Pancreas (tissue), 10 donors: ENCODE measurements at regions not wholly inside any gene's neighbourhood (a gene's known extent, or its start where the extent isn't known, plus 50 kb on each side); places are given as distances from the start of the nearest gene placed in this dataset.

Experiments used
- ATAC-seq, 4 donors: fragments of 200-7000 bp; cut with Tn5 transposase; one replicate each; pipeline versions ENCODE4 v1.8.0 to v1.9.1; 2020; ENCODE audit warnings: mild to moderate bottlenecking in 4 of 4, moderate library complexity in 4 of 4
- DNase-seq, 6 donors: peaks; one replicate each; pipeline ENCODE4 v3.0.0-alpha.2; 2020
- FAIRE-seq: peaks from 2 replicates; lab custom pipeline; 2012; peaks lifted over from hg19 to GRCh38; lab: Jason Lieb, UNC
- H3K27ac ChIP-seq, 4 donors: fragments of 200-600 bp; sonication (generic); 1 replicate in 3 of 4; 2 replicates in 1 of 4; pipeline versions ENCODE4 v1.5.0 to v1.8.0; 2020
- H3K27me3 ChIP-seq, 4 donors: fragments of 200-600 bp; one replicate each; pipeline ENCODE4 v1.8.0; 2021
- H3K36me3 ChIP-seq, 3 donors: fragments of 200-600 bp; sonication (generic) in 1 of 3; one replicate each; pipeline versions ENCODE4 v1.5.0 to v1.8.0; 2020 to 2021
- H3K4me1 ChIP-seq, 3 donors: fragments of 200-600 bp; one replicate each; pipeline ENCODE4 v1.8.0; 2021
- H3K4me3 ChIP-seq, 4 donors: fragments of 200-600 bp; sonication (generic) in 2 of 4; one replicate each; pipeline versions ENCODE4 v1.5.0 to v1.8.0; 2020 to 2021
- H3K9me3 ChIP-seq, 4 donors: fragments of 200-600 bp; one replicate each; pipeline ENCODE4 v1.8.0; 2021
- CTCF ChIP-seq, 4 donors: fragments of 200-600 bp; sonication (generic) in 3 of 4; IDR thresholded peaks; one replicate each; pipeline versions ENCODE4 v1.5.0 to v1.8.0; 2021; ENCODE audit warnings: antibody characterized with exemption in 4 of 4
- WGBS, 2 donors: extraction: QIAGEN DNeasy Blood & Tissue Kit; methylation state at CpG; one replicate each; pipeline ENCODE4 v1.1.7; 2013; 5-methylcytosine and 5-hydroxymethylcytosine counted together
- intact Hi-C, 3 donors: fragments of 100-400 bp; cut with DNase I; formaldehyde crosslinking; loops; one replicate each; pipeline versions ENCODE4 v1.11.1 to v1.14.2; 2022
- donor health status: healthy with polysubstance abuse.
- donor health status: DM: no; HTN: no; CAD: no; lungs with moderate emphysema.
- donor health status: DM: no; HTN: no; CAD: no.
- donor health status: control.
- donor health status: control.
- donor health status: Bipolar disorder and iron deficiency.
- donor health status: DM: yes; HTN: yes; CAD: no.
- donor health status: DM: no; HTN: no; CAD: no.
- donor health status: DM: no; HTN: no; CAD: no.
- donor health status: DM: yes; HTN: yes; CAD: no.

- ATAC-seq (no peak), DNase-seq (no peak), FAIRE-seq (no peak)
- no peaks in the 10 kb centered on the region for H3K36me3 ChIP-seq
- H3K4me1 ChIP-seq = no peaks in the 10 kb centered on the region
- H3K27me3 ChIP-seq = no peaks in the 10 kb centered on the region
- H3K4me3 ChIP-seq = no peak overlapping the region
- 68 to 76% methylated on average over 1 of the region's 1 CpG for WGBS, 2 donors
- intact Hi-C loops = no loop called here
- H3K9me3 ChIP-seq = no peaks in the 10 kb centered on the region
- TF ChIP-seq CTCF (IDR thresholded peaks at IDR 0.05) = no peak
- H3K27ac ChIP-seq = no peak overlapping the region
Measured at GRCh38 chr3:105166893-105167292, 199.8 kb upstream of the ALCAM start.

GRCh38 chr3:105170423-105170822, 196.3 kb upstream of the ALCAM start:
- no peaks in the 10 kb centered on the region for H3K27me3 ChIP-seq
- TF ChIP-seq CTCF (IDR thresholded peaks at IDR 0.05) = no peak
- ATAC-seq = no peak

DNA sequence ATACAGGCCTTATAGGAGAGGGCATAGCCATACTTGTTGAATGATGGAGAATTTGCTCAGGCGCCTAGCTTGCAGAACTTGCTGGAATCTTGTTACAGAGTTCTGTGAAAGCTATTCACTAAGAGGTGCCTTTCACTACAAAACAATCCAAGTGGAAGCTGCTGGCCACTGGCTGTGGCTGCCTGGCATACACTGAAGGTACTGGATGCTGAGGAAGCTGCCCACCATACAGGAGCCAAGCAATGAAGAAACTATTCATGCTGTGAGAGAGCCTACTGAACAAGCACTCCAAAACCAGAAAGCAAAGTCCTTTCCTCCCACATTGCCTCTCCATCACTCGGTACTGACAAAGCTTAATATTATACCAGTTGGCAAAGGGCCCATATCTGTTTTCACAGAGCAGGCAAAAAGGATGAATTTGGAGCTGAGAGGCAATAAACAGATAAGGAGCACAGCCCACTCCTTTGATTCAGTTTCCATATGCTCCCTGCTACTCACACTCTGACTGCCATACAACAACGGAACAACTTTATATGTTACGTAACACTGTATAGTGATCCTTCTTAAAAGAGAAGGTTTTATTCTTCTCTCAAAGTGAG, 192.6 kb upstream of the ALCAM start:
- WGBS, 2 donors = 75 to 82% methylated on average over 4 of the region's 4 CpGs
- no peak for ATAC-seq
- Histone ChIP-seq H3K4me1 (no peaks in the 10 kb centered on the region), H3K27me3 (no peaks in the 10 kb centered on the region), H3K4me3 (no peak overlapping the region), H3K36me3 (no peaks in the 10 kb centered on the region), H3K27ac (no peak overlapping the region), H3K9me3 (no peaks in the 10 kb centered on the region)
- intact Hi-C loops = no loop called here
- no peak for DNase-seq
- TF ChIP-seq CTCF (IDR thresholded peaks at IDR 0.05) = no peak
- no peak for FAIRE-seq

More at GRCh38 chr3:105170423-105170822, 196.3 kb upstream of the ALCAM start:
- no peaks in the 10 kb centered on the region for H3K4me1 ChIP-seq
- H3K36me3 ChIP-seq = no peaks in the 10 kb centered on the region
- H3K27ac ChIP-seq = no peak overlapping the region
- FAIRE-seq (no peak), DNase-seq (no peak)
- intact Hi-C loops = no loop called here
- H3K4me3 ChIP-seq = no peak overlapping the region
- H3K9me3 ChIP-seq = no peaks in the 10 kb centered on the region

DNA sequence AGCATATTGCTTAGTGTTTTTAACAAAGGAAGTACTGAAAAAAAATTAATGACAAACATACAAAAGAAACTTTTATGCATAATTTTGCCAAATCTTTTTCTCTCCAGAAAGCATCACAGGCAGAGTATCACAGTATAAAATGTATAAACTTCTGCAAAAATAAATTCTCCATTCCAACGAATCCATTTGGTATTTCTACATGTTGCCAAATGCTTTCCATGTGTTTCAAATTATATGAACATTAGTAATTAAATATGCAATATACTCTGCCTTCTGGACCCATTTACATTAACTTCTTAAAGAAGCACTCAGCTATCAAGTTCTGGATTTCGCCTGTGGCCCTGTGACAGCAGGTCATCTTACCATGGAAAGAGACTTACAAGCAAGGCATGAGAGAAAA, 189.1 kb upstream of the ALCAM start:
- Histone ChIP-seq H3K27me3 (no peaks in the 10 kb centered on the region), H3K4me1 (no peaks in the 10 kb centered on the region), H3K27ac (no peak overlapping the region), H3K9me3 (no peaks in the 10 kb centered on the region), H3K36me3 (no peaks in the 10 kb centered on the region), H3K4me3 (no peak overlapping the region)
- intact Hi-C loops = no loop called here
- TF ChIP-seq CTCF (IDR thresholded peaks at IDR 0.05) = no peak
- no peak for DNase-seq
- no peak for FAIRE-seq
- 75 to 82% methylated on average over 2 of the region's 2 CpGs for WGBS, 2 donors
- ATAC-seq = no peak

DNA sequence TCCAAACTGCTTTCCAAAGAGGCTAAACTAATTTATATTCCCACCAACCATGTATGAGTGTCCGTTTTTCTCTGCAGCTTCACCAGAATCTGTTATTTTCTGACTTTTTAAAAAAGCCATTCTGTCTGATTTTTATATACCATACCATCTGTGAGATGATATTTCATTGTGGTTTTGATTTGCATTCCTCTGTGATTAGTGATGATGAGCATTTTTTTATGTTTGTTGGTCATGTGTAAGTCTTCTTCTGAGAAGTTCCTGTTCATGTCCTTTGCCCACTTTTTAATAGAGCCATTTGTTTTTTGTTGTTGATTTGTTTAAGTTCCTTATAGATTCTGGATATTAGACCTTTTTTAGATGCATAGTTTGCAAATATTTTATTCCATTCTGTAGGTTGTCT, 179.4 kb upstream of the ALCAM start:
- no peak for TF ChIP-seq CTCF (IDR thresholded peaks at IDR 0.05)
- WGBS, 2 donors = 53 to 73% methylated on average over 1 of the region's 1 CpG
- ATAC-seq = no peak
- Histone ChIP-seq H3K27ac (no peak overlapping the region), H3K9me3 (no peaks in the 10 kb centered on the region), H3K4me3 (no peak overlapping the region), H3K4me1 (no peaks in the 10 kb centered on the region), H3K36me3 (no peaks in the 10 kb centered on the region), H3K27me3 (no peaks in the 10 kb centered on the region)
- DNase-seq = no peak
- no peak for FAIRE-seq
- intact Hi-C loops = no loop called here
